Activated naive CD4-positive, alpha-beta T cell treated with anti-CD3 and anti-CD28 coated beads, Interleukin-2, amount 10 ng/mL, durations not matched to agents 7 days and 5 days (primary cell): ENCODE measurements at regions not wholly inside any gene's neighbourhood (a gene's known extent, or its start where the extent isn't known, plus 50 kb on each side); places are given as distances from the start of the nearest gene placed in this dataset.

Experiments used
- CTCF ChIA-PET: fragments of 350-600 bp; sonication (Branson Sonifier 250); formaldehyde crosslinking; loops from one replicate; lab custom pipeline; 2021; ENCODE audit warnings: antibody characterized with exemption; lab: Charles Lee
- DNase-seq: peaks from one replicate; pipeline ENCODE4 v3.0.0-alpha.2; 2020
- H3K27ac Mint-ChIP-seq: one replicate; pipeline ENCODE4 v1.8.0; 2021; ENCODE audit warnings: mild to moderate bottlenecking, moderate library complexity, mixed read lengths
- H3K27me3 Mint-ChIP-seq: one replicate; pipeline ENCODE4 v1.8.0; 2021; ENCODE audit warnings: mild to moderate bottlenecking, mixed read lengths
- H3K36me3 Mint-ChIP-seq: one replicate; pipeline ENCODE4 v1.8.0; 2021; ENCODE audit warnings: mixed read lengths
- H3K4me1 Mint-ChIP-seq: one replicate; pipeline ENCODE4 v1.8.0; 2021; ENCODE audit warnings: mixed read lengths
- H3K4me3 Mint-ChIP-seq: one replicate; pipeline ENCODE4 v1.8.0; 2021; ENCODE audit warnings: mild to moderate bottlenecking, moderate library complexity, mixed read lengths
- H3K9me3 Mint-ChIP-seq: one replicate; pipeline ENCODE4 v1.8.0; 2021; ENCODE audit warnings: mixed read lengths

DNA sequence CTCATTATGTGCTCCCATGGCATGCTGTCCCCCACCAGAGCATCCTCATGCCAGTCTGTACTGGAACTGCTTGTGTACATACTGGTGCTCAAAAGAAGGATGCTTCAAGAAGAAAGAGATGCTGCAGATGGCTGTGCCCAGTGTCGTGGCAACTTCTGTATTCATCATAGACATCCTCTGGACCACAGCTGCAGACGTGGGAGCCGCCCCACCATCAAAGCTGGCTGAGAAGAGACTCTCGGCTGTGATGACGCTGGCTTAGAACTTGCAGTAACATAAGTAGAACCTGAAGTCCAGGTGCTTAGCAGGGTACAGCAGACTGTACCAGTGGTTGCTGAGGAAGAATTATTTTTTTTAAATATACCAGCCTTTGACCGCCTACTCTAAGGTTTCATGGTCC is 112.6 kb upstream of the ARHGAP5 start:
- Mint-ChIP-seq H3K9me3 (peaks cover 2% of the 10 kb centered on the region), H3K36me3 (no peaks in the 10 kb centered on the region), H3K27me3 (no peaks in the 10 kb centered on the region), H3K4me3 (no peak overlapping the region), H3K4me1 (peaks cover 25% of the 10 kb centered on the region), H3K27ac (no peak overlapping the region)
- DNase-seq, result no peak
- CTCF ChIA-PET, result no interaction called here

DNA sequence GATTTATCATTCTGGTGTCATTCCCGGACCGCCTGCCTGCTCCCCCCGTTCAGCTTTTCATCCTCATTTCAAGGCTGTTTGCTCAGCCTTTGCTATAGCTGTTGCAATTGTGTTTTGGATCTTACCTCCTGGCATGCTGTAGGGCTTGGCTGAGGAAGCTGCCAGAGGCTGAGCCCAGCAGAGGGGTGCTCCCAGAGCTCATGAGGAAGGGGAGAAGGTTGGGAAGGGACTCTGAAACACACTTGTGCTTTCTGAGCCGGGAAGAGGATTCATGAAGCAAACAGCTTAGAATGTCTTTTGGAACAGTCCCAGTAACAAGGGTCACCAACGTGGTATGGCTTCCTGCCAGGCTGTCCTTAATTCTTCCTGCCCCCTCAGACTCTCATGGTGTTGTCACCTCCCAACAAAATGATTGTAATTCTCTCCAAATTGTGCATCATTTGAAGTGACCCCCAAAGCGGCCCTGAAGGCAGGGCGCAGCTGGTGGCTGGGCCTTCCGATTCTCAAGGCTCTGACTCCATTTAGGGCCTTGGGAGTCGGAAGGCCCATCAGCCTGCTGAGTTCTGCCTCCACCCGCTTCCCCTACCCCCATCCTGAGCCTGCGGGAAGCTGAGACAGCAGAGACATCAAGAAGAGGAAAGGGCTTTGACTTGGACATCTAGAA is 111.9 kb upstream of the ARHGAP5 start:
- no peaks in the 10 kb centered on the region for H3K36me3 Mint-ChIP-seq
- CTCF ChIA-PET, result interaction anchor here (1.2 to 2.7 kb wide), 2 partner anchors 39 to 289 kb away, joined by 3 to 5 read pairs; no protein-coding TSS in a partner anchor
- peaks cover 25% of the 10 kb centered on the region for H3K4me1 Mint-ChIP-seq
- H3K4me3 Mint-ChIP-seq, result no peak overlapping the region
- no peak overlapping the region for H3K27ac Mint-ChIP-seq
- peaks cover 2% of the 10 kb centered on the region for H3K9me3 Mint-ChIP-seq
- DNase-seq, result no peak
- no peaks in the 10 kb centered on the region for H3K27me3 Mint-ChIP-seq

DNA sequence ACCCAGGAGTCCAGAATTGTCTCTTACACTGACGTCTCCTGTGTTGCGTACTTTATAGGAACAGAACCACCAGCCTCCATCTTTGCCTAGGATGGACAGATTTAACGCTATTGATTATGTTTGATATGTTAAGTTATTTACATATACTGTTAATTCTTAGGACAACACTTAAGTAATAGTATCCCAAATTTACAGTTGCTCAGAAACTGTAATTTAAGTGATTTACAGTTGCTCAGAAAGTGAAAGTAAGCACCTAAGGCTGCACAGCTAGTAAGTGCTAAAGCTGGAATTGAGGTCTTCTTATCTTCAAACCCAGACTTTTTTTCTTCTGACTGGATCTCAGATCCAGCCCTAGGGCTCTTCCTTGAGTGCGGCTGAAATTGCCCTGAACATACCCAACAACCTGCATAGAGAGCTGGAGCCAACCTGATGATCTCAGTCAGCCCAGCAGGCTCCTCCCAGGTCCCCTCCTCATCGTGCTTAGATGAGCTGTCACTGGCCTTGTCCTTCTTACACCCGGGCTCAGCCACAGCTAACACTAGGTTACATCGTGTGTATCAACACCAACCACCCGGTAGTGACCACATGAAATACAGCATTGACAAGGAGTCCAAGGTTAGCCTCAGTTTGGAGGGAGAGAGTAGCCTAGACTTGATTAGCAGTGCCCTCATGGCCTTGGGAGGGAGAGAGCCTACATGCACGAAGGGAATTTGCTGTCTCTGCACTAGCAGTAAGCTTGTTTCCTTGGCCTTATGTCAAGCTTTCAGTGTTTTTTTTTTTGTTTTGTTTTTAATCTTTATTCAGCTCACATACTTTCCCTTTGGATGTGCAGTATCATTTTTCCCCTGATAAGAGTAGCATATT is 111.1 kb upstream of the ARHGAP5 start:
- Mint-ChIP-seq H3K9me3 (peaks cover 4% of the 10 kb centered on the region), H3K36me3 (no peaks in the 10 kb centered on the region), H3K4me3 (no peak overlapping the region), H3K27ac (no peak overlapping the region), H3K4me1 (peaks cover 25% of the 10 kb centered on the region), H3K27me3 (no peaks in the 10 kb centered on the region)
- CTCF ChIA-PET, result interaction anchor here (1.2 to 2.7 kb wide), 2 partner anchors 40 to 288 kb away, joined by 3 to 5 read pairs; no protein-coding TSS in a partner anchor
- no peak for DNase-seq

DNA sequence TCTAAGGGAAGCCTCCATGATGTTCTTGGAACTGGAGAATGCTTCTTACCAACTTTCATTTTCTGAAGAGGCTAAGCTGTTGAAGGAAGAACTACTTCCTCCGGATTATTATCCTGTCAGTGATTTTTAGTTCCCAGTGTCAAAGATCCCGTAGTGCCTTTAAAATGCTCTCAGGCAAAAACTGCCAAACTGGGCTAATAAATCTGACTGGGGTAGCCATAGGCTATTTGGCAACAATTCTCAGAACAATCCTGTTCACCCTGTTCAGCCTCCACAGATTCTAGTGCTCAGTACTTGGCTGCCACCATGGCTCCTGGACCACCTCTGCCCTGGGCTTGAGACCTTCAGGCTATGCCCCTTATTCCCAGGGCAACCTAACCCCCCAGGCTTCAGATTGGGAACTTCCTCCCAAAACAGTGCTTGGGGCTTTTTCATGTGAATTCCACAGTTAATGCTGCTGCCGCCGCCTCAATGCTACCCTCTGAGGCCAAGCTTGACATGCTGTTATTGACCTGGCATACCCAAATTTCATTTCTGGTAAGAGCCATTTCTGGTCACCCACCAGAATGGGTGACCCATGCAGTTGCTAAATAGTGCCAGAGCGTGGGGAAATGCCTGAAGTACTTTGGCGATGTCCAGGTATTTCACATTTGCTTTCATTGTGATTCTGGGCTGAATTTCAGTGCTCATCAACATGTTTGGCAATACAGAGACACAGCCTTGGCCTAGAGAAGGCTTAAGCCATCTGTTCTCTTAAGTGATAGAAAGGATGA is 110.0 kb upstream of the ARHGAP5 start:
- Mint-ChIP-seq H3K9me3 (peaks cover 4% of the 10 kb centered on the region), H3K36me3 (no peaks in the 10 kb centered on the region), H3K4me1 (peaks cover 25% of the 10 kb centered on the region), H3K4me3 (no peak overlapping the region), H3K27me3 (no peaks in the 10 kb centered on the region), H3K27ac (no peak overlapping the region)
- CTCF ChIA-PET, result interaction anchor here (2.7 kb wide), 1 partner anchor 41 kb away, joined by 5 read pairs; no protein-coding TSS in a partner anchor
- DNase-seq, result no peak

DNA sequence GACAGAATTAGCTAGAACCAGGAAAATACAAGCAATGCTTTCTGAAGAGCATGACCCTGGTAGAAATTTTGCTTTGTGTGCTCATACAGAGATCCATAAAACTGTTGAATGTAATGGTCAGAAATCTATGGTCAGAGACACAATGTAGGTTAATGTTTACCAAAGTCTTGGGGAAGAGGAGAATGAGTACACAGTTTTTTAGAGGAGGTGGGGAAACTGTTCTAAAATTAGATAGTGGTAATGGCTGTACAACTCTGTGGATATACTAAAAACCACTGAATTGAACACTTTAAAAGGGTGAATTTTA is 109.5 kb upstream of the ARHGAP5 start:
- CTCF ChIA-PET, result interaction anchor here (2.7 kb wide), 1 partner anchor 41 kb away, joined by 5 read pairs; no protein-coding TSS in a partner anchor
- Mint-ChIP-seq H3K27ac (peak overlapping the region; percentile 29), H3K27me3 (no peaks in the 10 kb centered on the region), H3K9me3 (peaks cover 4% of the 10 kb centered on the region), H3K36me3 (no peaks in the 10 kb centered on the region), H3K4me3 (no peak overlapping the region), H3K4me1 (peaks cover 25% of the 10 kb centered on the region)
- no peak for DNase-seq

DNA sequence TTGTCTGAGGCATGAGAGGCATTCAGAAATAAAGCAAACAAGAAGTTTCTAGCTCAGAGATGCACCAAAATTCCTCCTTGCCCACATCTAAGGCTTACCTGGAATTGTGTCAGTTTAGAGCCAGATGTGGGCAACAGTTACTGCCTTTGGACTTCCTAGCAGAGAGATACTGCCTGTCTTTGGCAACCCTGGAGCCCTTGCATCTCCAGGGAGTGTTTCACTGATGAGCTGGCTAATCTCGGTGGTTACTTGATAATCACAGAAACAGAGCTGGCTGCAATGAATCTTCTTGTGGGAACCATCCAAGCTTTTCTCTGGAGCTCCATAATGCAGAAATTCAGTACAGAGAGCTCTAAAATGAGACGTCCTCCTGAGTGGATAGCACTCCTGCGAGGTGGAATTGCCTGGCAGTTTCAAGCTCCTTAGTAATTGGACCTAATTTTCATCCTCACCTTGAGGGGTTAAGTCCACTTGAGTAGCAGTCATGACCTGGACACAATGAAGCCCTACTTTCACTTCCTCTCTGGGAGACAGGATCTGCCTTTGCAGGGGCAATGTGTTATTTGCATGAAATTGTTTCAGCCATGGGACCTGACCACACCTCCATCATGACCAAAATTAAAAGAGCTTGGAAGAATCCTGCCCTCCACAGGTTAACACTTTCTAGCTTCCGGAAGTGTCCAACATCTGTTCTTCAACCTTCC is 108.8 kb upstream of the ARHGAP5 start:
- Mint-ChIP-seq H3K4me3 (no peak overlapping the region), H3K9me3 (peaks cover 4% of the 10 kb centered on the region), H3K4me1 (peaks cover 25% of the 10 kb centered on the region), H3K27me3 (no peaks in the 10 kb centered on the region), H3K27ac (no peak overlapping the region), H3K36me3 (no peaks in the 10 kb centered on the region)
- CTCF ChIA-PET, result interaction anchor here (0.8 to 2.7 kb wide), 2 partner anchors 28 to 42 kb away, joined by 3 to 5 read pairs; no protein-coding TSS in a partner anchor
- DNase-seq, result no peak

DNA sequence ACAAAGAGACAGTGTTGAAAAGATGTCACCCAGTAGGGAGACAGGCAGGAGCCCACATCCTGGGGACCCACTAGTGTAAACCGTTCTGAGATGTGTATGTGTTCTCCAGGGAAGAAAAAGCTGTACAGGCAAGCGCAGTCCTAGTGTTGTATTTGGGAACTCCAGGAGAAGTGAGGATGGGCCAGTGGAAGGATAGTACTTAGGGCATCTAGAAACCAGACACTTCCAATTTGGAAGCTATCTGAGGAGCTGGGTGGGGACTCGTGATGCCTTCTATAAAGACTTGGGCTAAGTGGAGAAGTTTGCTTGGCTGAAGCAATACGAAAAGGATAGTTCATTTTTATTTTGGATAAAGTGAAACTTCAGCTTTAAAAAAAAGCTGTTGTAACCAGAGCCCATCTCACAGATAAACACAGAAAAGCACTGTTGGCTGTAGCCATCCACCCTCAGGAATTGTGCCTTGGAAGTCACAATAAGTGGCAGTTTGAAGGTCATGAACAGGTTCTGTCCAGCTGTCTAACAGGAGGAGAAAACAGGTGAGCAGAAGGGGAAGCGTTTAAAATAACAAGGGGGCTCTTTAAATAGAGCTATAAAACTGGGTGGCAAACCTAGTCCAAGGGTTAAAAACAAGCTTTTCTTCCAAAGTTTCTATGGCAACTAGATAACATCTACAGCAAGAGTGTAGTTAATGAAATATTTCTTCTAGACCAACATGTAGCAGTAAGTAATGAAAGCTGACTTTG is 108.0 kb upstream of the ARHGAP5 start:
- DNase-seq, result no peak
- Mint-ChIP-seq H3K27ac (no peak overlapping the region), H3K4me1 (peaks cover 25% of the 10 kb centered on the region), H3K36me3 (no peaks in the 10 kb centered on the region), H3K9me3 (peaks cover 6% of the 10 kb centered on the region), H3K4me3 (no peak overlapping the region), H3K27me3 (peaks cover 1% of the 10 kb centered on the region)
- CTCF ChIA-PET, result interaction anchor here (0.6 to 1.4 kb wide), 3 partner anchors 29 to 73 kb away, joined by 3 to 4 read pairs (median 3); no protein-coding TSS in a partner anchor

DNA sequence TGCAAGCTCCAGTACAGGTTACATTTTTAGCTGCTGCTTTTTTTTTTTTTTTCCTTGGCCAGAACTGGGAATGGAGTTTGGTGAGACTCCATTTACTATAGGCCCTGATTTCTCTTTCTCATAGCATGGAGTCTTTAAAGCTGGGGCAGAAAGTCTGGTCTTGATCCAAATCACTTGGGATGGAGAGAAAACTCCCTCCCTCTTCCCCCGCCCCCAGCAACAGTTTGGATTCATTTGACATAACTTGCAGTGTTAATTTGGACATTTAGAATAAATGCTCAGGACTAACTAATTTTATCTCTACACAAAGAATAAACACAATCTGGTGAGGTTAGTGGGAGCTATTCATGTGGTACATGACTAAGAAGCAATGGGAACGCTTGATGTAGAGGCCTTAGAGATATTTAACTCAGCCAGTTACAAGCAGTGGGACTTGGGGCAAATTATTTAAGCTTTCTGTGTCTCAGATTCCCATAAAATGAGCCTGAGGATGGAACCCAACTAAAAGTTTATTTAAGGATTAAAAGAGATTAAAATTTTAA is 107.3 kb upstream of the ARHGAP5 start:
- Mint-ChIP-seq H3K4me3 (no peak overlapping the region), H3K4me1 (peaks cover 25% of the 10 kb centered on the region), H3K27ac (no peak overlapping the region), H3K36me3 (no peaks in the 10 kb centered on the region), H3K9me3 (peaks cover 8% of the 10 kb centered on the region), H3K27me3 (peaks cover 3% of the 10 kb centered on the region)
- DNase-seq, result no peak
- CTCF ChIA-PET, result interaction anchor here (1.4 kb wide), 1 partner anchor 43 kb away, joined by 4 read pairs; no protein-coding TSS in a partner anchor

DNA sequence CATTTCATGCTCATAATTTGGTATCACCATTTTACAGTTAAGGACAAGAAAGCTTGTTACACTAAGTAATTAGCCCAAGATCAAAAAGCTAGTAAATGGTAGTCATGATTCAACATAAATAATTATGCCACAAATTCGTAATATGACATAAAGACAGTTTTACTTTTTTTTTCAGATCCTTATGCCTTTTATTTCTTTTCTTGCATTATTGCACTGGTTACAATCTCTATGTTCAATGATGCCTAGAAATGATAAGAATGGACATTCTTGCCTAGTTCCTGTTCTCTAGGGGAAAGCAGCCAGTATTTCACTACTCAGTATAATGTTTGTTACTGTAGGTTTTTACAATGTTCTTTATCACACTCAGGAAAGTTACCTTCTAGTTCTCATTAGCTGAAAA is 106.4 kb upstream of the ARHGAP5 start:
- peaks cover 9% of the 10 kb centered on the region for H3K9me3 Mint-ChIP-seq
- no peak for DNase-seq
- peaks cover 3% of the 10 kb centered on the region for H3K27me3 Mint-ChIP-seq
- peaks cover 20% of the 10 kb centered on the region for H3K4me1 Mint-ChIP-seq
- H3K27ac Mint-ChIP-seq, result no peak overlapping the region
- no peaks in the 10 kb centered on the region for H3K36me3 Mint-ChIP-seq
- CTCF ChIA-PET, result interaction anchor here (1.4 kb wide), 1 partner anchor 44 kb away, joined by 4 read pairs; no protein-coding TSS in a partner anchor
- H3K4me3 Mint-ChIP-seq, result no peak overlapping the region

DNA sequence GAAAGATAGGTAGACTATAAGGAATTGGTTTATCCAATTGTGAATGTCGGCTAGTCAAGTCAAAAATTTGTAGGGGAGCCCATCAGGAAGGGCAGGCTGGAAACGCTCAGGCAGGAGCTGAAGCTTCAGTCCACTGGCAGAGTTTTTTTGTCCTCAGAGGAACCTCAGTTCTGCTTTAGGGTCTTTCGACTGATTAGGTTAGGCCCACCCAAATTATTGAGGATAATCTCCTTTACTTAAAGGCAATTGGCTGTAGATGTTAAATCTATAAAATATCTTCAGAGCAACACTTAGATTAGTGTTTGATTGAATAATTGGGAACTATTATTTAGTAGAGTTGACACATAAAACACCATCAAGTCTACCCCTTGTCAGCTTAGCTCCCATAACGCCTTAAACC is 105.5 kb upstream of the ARHGAP5 start:
- Mint-ChIP-seq H3K27ac (no peak overlapping the region), H3K36me3 (no peaks in the 10 kb centered on the region), H3K9me3 (peaks cover 10% of the 10 kb centered on the region), H3K27me3 (peaks cover 3% of the 10 kb centered on the region), H3K4me1 (peaks cover 12% of the 10 kb centered on the region), H3K4me3 (no peak overlapping the region)
- no peak for DNase-seq
- CTCF ChIA-PET, result no interaction called here

DNA sequence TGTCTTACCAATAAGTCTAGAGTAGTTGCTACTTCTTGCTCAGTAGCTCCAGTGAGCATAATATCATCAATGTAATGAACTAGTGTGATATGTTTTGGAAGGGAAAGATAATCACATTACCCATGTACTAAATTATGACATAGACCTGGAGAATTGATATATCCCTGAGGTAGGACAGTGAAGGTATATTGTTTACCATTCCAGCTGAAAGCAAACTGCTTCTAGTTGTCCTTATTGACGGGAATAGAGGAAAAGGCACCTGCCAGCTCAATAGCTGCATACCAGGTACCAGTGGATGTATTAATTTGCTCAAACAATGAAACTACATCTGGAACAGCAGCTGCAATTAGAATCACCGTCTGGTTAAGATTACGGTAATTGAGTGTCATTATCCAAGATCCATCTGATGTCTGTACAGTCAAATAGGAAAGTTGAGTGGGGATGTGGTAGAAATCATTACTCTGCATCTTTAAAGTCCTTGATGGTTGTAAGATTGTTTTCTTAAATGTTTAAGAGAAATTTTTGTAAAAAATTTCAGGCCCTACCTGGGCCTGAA is 100.0 kb upstream of the ARHGAP5 start:
- no peak overlapping the region for H3K27ac Mint-ChIP-seq
- peaks cover 3% of the 10 kb centered on the region for H3K27me3 Mint-ChIP-seq
- CTCF ChIA-PET, result no interaction called here
- no peak overlapping the region for H3K4me3 Mint-ChIP-seq
- H3K4me1 Mint-ChIP-seq, result no peaks in the 10 kb centered on the region
- H3K9me3 Mint-ChIP-seq, result peaks cover 11% of the 10 kb centered on the region
- H3K36me3 Mint-ChIP-seq, result no peaks in the 10 kb centered on the region
- no peak for DNase-seq

DNA sequence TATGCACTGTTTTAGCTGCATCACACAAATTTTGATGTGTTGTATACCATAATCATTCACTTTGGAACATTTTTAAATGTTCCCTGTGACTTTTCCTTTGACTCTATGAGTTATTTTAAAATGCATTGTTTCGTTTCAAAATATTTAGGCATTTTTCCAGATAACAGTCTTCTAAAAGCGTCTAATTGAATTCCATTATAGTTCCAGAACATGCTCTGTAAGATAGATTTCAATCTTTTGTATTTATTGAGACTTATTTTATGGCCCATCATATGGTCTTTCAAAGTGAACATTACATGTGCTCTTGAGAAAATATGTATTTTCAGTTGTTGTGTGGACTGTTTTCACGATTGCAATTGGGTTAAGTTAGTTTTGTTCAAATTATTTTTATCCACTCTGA is 98.7 kb upstream of the ARHGAP5 start:
- Mint-ChIP-seq H3K4me3 (no peak overlapping the region), H3K4me1 (no peaks in the 10 kb centered on the region), H3K27ac (no peak overlapping the region), H3K36me3 (peaks cover 4% of the 10 kb centered on the region), H3K27me3 (peaks cover 3% of the 10 kb centered on the region), H3K9me3 (peaks cover 21% of the 10 kb centered on the region)
- DNase-seq, result no peak
- CTCF ChIA-PET, result no interaction called here
